ENCODE measurements at regions not wholly inside any gene's neighbourhood (a gene's known extent, or its start where the extent isn't known, plus 50 kb on each side); places are given as distances from the start of the nearest gene placed in this dataset.

GRCh38 chr12:90677055-90677454 lies 277.9 kb downstream of the CCER1 start:
- TF ChIP-seq POLR2A (IDR thresholded peaks at IDR 0.05; ENCODE audit: low read depth, low read length) (no peak), POLR2AphosphoS5 (IDR thresholded peaks at IDR 0.05; ENCODE audit: low read depth, low read length) (no peak)
